ENCODE measurements at regions not wholly inside any gene's neighbourhood (a gene's known extent, or its start where the extent isn't known, plus 50 kb on each side); places are given as distances from the start of the nearest gene placed in this dataset.

DNA sequence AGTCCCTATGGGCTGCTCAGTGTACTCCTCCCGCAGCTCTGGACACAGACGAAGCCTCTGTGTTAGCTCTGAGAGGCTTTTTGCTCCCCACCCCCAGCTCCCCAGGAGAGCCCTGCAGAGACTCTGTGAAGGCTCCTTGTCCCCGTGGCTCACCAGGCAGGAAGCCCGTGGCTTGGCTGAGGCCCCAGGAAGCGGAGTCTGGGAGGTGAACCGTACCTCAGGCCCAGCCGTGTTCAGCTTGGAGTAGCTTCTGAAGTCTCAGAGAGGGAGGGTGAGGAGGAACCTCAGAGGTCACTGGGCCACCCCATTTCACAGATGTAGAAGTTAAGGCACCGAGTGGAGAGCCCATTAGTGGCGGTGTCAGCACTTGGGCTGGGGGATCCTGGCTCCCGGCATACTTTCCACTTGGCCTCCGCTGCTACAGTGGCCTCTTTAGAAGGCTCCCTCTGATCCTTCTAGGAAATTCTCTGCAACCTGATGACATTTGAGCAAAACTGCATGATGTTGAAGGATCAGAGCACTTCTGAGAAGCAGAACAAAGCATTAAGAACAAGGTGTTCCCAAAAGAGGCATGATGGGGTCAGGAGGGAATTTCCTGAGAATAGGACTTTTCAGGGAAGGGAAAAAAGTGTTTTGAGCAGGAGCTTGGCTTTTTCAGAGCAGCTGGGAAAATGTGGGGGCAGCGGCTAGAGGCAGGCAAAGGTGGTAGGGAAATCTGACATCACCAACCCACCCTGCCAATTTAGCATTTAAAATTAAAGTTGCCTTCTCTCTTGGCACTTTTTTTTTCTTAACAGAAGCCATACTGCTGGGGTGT lies 79.1 kb downstream of the MCFD2 start:
- DNase-seq (peak; percentile 68), ATAC-seq (peak; percentile 59)
- Histone ChIP-seq H3K4me3 (no peak overlapping the region), H3K36me3 (no peaks in the 10 kb centered on the region), H3K9me3 (no peaks in the 10 kb centered on the region), H3K27me3 (no peaks in the 10 kb centered on the region), H3K4me1 (no peaks in the 10 kb centered on the region), H3K27ac (no peak overlapping the region)
- TF ChIP-seq, protein P1, sequence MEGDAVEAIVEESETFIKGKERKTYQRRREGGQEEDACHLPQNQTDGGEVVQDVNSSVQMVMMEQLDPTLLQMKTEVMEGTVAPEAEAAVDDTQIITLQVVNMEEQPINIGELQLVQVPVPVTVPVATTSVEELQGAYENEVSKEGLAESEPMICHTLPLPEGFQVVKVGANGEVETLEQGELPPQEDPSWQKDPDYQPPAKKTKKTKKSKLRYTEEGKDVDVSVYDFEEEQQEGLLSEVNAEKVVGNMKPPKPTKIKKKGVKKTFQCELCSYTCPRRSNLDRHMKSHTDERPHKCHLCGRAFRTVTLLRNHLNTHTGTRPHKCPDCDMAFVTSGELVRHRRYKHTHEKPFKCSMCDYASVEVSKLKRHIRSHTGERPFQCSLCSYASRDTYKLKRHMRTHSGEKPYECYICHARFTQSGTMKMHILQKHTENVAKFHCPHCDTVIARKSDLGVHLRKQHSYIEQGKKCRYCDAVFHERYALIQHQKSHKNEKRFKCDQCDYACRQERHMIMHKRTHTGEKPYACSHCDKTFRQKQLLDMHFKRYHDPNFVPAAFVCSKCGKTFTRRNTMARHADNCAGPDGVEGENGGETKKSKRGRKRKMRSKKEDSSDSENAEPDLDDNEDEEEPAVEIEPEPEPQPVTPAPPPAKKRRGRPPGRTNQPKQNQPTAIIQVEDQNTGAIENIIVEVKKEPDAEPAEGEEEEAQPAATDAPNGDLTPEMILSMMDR (IDR thresholded peaks at IDR 0.05) = no peak
- intact Hi-C loops (cut with DNase I) = no loop called here

DNA sequence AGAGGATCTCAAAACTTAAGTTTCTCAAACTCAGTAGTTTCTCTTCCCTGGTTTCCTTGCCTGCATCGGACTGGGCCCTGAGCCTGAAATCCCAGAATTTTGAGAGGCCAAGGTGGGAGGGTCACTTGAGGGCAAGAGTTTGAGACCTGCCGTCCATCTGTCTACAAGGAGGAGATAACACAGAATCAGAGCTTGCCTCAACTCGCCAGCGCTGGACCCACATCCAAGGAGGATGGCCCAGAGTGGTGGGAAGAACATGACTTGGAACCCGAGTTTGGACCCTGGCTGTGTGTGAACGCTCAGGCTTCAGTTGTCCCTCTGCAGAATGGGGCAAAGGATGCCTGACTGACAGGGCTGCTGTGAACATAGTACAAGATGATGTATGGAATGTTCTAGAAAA lies 80.1 kb downstream of the MCFD2 start:
- ATAC-seq = no peak
- intact Hi-C loops (cut with DNase I) = no loop called here
- no peaks in the 10 kb centered on the region for H3K9me3 ChIP-seq
- no peaks in the 10 kb centered on the region for H3K27me3 ChIP-seq
- H3K27ac ChIP-seq = no peak overlapping the region
- DNase-seq = peak; percentile 43
- TF ChIP-seq, protein P1 (IDR thresholded peaks at IDR 0.05) = no peak
- H3K36me3 ChIP-seq = no peaks in the 10 kb centered on the region
- no peak overlapping the region for H3K4me3 ChIP-seq
- H3K4me1 ChIP-seq = no peaks in the 10 kb centered on the region

DNA sequence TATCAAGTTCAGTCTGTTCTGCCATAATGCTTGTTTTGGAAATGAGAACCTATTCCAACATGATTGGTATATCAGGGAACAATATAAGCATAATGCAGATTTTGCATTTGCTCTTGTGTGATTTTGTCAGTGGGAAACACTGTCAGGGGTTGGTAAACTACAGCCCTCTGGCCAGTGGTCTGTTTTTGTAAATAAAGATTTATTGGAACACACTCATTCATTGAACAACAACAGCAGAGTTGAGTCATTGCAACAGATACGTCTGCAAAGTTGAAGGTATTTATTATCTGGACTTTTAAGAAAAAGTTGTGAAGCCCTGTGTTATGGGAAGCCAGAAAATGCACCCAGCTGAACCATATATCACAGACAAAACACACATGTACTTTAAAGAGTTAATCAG lies 83.1 kb downstream of the MCFD2 start:
- TF ChIP-seq, protein P1 (IDR thresholded peaks at IDR 0.05) = no peak

DNA sequence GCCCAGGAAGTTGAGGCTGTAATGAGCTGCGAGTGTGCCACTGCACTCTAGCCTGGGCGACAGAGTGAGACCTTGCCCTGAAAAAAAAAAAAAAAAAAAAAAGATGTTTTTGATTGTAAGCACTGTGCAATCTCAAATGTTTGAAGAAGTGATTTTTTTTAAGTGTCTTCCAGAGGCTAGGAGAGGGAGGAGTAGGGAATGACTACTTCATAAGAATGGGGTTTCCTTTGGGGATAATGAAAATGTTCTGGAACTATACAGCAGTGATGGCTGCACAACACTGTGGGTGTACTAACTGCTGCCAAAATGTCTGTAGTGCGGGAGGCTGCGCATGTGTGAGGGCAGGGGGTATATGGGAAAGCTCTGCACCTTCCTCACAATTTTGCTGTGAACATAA lies 83.7 kb downstream of the MCFD2 start:
- intact Hi-C loops (cut with DNase I) = no loop called here
- Histone ChIP-seq H3K27ac (no peak overlapping the region), H3K27me3 (no peaks in the 10 kb centered on the region), H3K36me3 (no peaks in the 10 kb centered on the region), H3K9me3 (no peaks in the 10 kb centered on the region), H3K4me1 (no peaks in the 10 kb centered on the region), H3K4me3 (no peak overlapping the region)
- TF ChIP-seq, protein P1 (IDR thresholded peaks at IDR 0.05) = no peak
- ATAC-seq = no peak
- DNase-seq = no peak

More for the DNA sequence above, 83.1 kb downstream of the MCFD2 start:
- Histone ChIP-seq H3K4me3 (no peak overlapping the region), H3K27me3 (no peaks in the 10 kb centered on the region), H3K9me3 (no peaks in the 10 kb centered on the region), H3K27ac (no peak overlapping the region), H3K36me3 (no peaks in the 10 kb centered on the region), H3K4me1 (no peaks in the 10 kb centered on the region)
- intact Hi-C loops (cut with DNase I) = no loop called here
- ATAC-seq (no peak), DNase-seq (no peak)

DNA sequence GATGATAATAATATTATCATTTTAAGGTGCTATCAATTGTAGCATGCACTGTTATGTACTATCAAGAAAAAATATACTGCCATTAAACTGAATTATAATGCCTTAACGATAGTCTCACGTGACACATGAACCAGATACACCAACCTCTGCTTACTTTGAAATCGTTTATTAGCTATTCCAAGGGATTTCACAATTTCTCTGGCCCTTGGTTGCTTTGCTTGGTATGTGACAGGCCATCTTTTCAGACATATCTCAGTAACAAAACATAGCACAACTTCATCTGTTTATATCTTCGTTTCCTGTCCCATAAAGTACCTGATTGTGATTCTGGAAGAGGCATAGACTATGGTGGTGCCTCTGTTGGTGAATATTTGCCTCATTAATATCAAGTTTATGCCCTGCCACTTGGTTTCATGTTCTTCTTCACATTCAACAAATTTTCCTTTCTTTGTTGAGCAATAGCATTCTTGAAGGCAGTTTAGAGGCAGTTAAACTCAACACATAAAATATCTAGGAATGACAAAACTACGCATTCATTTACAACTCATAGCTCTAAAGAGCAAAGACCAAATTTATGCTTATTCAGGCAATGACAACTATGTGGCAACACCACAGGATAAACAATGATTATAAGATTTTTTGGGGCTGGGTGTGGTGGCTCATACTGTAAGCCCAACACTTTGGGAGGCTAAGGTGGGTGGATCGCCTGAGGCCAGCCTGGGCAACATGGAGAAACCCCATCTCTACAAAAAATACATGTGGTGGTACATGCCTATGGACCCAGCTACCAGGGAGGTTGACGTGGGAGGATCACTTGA lies 84.3 kb downstream of the MCFD2 start:
- Histone ChIP-seq H3K4me1 (no peaks in the 10 kb centered on the region), H3K36me3 (no peaks in the 10 kb centered on the region), H3K27ac (no peak overlapping the region), H3K27me3 (no peaks in the 10 kb centered on the region), H3K9me3 (no peaks in the 10 kb centered on the region), H3K4me3 (no peak overlapping the region)
- intact Hi-C loops (cut with DNase I) = no loop called here
- TF ChIP-seq, protein P1 (IDR thresholded peaks at IDR 0.05) = no peak
- ATAC-seq (no peak), DNase-seq (peak; percentile 7)
